AG09319 (cell line): ENCODE measurements at regions not wholly inside any gene's neighbourhood (a gene's known extent, or its start where the extent isn't known, plus 50 kb on each side); places are given as distances from the start of the nearest gene placed in this dataset.

Experiments
- DNase-seq: peaks from one replicate; pipeline ENCODE4 v3.0.0-alpha.2; 2010; ENCODE audit warnings: low read depth; ENCODE audit errors: extremely low read depth
- TF ChIP-seq, protein P1 (sequence below): IDR thresholded peaks from 2 replicates; pipeline ENCODE4 v1.5.1; 2011; ENCODE audit warnings: low read depth, mild to moderate bottlenecking, inconsistent platforms, low read length, moderate library complexity

DNA sequence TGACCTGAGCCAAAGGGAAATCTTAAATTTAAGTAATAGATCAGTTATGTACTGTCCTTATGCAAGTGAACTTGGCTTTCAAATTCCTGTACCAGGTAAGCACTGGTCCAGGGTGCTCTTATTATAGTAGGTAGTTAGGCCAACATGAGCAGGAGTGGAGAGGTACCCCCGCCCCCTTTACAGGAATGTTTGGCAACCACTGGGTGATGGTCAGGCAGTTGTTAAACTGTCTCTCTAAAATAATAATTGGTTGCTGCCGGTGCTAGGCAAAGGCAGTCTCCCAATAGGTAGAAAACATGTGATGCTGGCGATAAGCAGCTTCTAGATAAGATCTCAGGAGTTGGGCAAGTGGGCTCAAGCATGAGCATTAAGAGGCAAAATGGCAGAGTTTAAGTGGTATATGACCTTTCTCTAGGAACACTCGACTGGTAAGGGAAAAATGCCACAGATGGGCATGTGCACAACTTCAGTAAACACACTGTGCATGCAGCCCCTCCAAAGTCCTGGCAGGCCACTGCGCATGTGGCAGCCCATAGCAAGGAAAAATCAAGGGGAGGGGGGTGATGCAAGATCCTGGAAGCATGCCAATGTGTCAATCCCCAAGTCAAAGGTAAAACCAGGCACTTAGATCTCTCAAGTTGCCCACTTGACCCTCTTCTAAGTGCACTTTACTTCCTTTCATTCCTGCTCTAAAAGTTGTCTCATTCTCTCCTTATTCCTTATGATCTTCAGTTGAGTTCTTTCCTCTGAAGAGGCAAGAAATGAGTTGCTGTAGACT lies 1239.7 kb downstream of the C4orf33 start:
- TF ChIP-seq, protein P1, sequence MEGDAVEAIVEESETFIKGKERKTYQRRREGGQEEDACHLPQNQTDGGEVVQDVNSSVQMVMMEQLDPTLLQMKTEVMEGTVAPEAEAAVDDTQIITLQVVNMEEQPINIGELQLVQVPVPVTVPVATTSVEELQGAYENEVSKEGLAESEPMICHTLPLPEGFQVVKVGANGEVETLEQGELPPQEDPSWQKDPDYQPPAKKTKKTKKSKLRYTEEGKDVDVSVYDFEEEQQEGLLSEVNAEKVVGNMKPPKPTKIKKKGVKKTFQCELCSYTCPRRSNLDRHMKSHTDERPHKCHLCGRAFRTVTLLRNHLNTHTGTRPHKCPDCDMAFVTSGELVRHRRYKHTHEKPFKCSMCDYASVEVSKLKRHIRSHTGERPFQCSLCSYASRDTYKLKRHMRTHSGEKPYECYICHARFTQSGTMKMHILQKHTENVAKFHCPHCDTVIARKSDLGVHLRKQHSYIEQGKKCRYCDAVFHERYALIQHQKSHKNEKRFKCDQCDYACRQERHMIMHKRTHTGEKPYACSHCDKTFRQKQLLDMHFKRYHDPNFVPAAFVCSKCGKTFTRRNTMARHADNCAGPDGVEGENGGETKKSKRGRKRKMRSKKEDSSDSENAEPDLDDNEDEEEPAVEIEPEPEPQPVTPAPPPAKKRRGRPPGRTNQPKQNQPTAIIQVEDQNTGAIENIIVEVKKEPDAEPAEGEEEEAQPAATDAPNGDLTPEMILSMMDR: no peak
- DNase-seq: no peak

DNA sequence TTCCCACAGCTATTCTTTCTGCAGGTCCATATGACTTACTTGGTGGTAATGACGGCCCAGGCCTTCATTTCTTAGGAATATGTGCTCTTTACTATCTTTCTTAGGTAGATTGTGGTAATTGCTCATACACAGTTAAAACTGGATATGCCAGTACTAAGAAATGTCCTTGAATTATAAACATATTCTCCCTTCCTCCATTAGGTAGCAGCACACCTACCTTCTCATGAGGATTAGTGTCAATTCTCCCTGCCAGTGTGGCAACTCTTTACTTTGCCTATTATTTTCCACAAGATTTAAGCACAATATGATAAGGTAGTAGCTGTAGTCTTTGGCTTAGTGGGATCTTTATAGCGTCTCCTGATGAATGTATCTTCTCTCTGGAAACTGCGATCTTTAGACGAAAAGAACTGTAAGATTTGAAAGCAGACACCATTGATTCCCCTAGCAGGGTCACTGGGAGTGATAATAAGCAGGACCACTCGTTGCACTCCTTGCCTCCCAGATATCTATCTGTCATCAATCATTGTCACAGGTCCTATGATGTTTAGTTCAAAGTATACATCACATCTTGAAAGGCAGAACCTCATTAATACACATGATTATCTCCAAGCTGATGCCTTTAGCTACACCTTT lies 1240.7 kb downstream of the C4orf33 start:
- TF ChIP-seq, protein P1: peak; percentile 42
- no peak for DNase-seq

DNA sequence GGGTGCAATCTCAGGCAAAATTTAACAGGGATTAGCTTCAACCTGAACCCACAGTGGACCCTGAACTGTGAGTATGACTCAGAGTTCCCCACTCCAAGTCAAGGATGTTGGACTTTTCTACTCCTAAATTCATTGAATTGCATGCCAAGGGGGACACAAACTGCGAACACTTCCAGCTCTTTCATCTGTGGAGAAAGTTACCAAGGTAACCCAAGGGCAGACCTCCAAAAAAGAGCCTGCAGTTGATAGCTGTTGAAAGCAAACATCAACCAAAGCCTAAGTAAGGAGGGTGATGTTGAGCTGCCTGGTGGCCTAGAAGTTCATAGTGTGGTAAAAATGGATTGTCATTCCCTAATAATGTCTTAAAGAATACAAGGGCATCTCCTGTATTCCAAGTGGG lies 1242.9 kb downstream of the C4orf33 start:
- DNase-seq: no peak
- TF ChIP-seq, protein P1: no peak

GRCh38 chr4:130349745-130350144 lies 1253.8 kb downstream of the C4orf33 start:
- DNase-seq: no peak
- TF ChIP-seq, protein P1: no peak

- DNase-seq: no peak
- TF ChIP-seq, protein P1: no peak
Measured at GRCh38 chr4:130356873-130357272, 1260.9 kb downstream of the C4orf33 start.

- DNase-seq: peak; percentile 3
Measured at GRCh38 chr4:130359542-130359941, 1263.6 kb downstream of the C4orf33 start.

DNA sequence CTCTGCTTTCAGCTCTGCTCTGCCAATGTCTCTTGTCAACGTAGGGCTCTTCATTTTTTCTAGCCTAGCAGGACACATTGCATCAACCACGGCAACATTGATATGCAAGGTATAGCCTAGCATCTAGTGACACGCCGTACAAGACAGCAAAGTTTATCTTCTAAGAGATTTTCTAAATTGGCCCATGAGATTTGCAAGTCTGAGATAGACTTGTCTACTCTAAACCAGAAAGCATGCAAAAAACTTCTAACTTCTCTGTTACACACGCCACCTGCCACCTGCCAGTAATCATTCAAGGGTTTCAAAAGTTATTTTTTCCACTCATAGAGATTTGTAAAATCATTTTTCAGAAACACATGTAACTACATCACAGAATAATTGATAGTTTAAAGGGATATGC lies 1265.7 kb downstream of the C4orf33 start:
- no peak for DNase-seq
- TF ChIP-seq, protein P1: no peak

More at GRCh38 chr4:130359542-130359941, 1263.6 kb downstream of the C4orf33 start:
- TF ChIP-seq, protein P1: peak; percentile 50
